ENCODE measurements at regions not wholly inside any gene's neighbourhood (a gene's known extent, or its start where the extent isn't known, plus 50 kb on each side); places are given as distances from the start of the nearest gene placed in this dataset.

DNA sequence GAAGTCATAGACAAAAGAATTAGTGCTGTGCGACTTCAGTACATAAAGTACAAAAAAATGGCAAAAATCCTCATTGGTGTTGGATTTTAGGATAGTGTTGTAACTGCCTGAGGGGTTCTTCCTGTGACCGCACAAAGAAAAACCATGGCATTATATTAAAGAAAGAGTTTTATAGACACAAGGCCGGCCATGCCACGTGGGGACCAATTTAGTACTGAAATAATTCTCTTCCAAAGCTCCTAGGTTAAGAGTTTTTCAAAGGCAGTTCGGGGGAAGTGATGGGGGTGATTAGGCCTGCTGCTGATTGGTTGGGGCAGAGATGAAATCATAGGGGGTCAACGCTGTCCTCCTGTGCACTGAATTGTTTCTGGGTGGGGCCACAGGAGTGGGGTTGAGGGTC lies 150.9 kb upstream of the EEA1 start:
- H3K36me3 ChIP-seq: no peaks in the 10 kb centered on the region
- no peaks in the 10 kb centered on the region for H3K4me1 ChIP-seq
- DNase-seq (no peak), ATAC-seq (no peak)
- intact Hi-C loops (cut with DNase I): no loop called here
- no peaks in the 10 kb centered on the region for H3K27me3 ChIP-seq
- H3K4me3 ChIP-seq: no peak overlapping the region
- TF ChIP-seq CTCF (IDR thresholded peaks at IDR 0.05): no peak
- H3K27ac ChIP-seq: no peak overlapping the region
- no peaks in the 10 kb centered on the region for H3K9me3 ChIP-seq

GRCh38 chr12:93080452-93080851 lies 151.4 kb upstream of the EEA1 start:
- no peaks in the 10 kb centered on the region for H3K36me3 ChIP-seq
- no peak for DNase-seq
- intact Hi-C loops (cut with DNase I): no loop called here
- H3K4me1 ChIP-seq: no peaks in the 10 kb centered on the region
- no peak for ATAC-seq
- TF ChIP-seq CTCF (IDR thresholded peaks at IDR 0.05): no peak
- no peak overlapping the region for H3K4me3 ChIP-seq
- no peaks in the 10 kb centered on the region for H3K27me3 ChIP-seq
- no peaks in the 10 kb centered on the region for H3K9me3 ChIP-seq
- H3K27ac ChIP-seq: no peak overlapping the region

DNA sequence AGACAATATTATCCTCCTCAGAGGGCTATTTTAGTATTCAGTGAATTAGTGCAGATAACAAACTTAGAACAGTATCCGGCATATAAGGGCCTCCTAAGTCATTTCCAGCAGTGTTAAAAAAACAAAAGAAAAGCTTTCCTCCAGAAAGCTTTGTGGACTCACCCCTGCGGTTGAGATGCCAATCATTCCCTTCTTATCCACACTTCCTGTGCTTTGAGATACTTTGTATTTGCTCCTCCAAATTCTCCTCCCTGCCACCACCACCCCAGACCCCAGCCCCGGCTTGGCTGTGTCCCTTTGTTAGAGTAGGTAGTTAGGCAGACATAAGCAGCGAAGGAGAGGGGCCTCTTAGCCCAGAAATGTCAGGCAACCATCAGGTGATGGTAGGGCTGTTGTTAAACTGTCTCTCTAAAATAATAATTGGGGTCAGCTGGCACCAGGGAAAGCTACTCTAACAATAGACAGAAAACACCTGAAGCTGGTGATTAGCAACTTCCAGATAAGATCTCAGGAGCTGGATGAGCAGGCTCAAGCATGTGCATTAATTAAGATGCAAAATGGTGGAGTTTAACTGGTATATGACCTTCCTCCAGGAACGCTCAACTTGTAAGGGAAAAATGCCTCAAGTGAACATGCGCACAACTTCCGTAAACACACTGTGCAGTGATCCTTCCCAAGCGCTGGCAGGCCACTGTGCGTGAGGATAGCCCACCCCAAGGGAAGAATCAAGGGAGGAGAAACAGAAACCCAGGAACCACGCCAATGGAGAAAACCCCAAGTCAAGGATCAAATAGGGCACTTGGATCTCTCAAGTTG lies 152.1 kb upstream of the EEA1 start:
- ATAC-seq (no peak), DNase-seq (no peak)
- Histone ChIP-seq H3K27ac (no peak overlapping the region), H3K4me1 (no peaks in the 10 kb centered on the region), H3K36me3 (no peaks in the 10 kb centered on the region), H3K4me3 (no peak overlapping the region), H3K27me3 (no peaks in the 10 kb centered on the region), H3K9me3 (no peaks in the 10 kb centered on the region)
- intact Hi-C loops (cut with DNase I): no loop called here
- no peak for TF ChIP-seq CTCF (IDR thresholded peaks at IDR 0.05)

- H3K4me3 ChIP-seq: no peak overlapping the region
- no peak overlapping the region for H3K27ac ChIP-seq
- intact Hi-C loops (cut with DNase I): no loop called here
- no peak for ATAC-seq
- DNase-seq: no peak
- no peaks in the 10 kb centered on the region for H3K36me3 ChIP-seq
- no peaks in the 10 kb centered on the region for H3K9me3 ChIP-seq
- H3K4me1 ChIP-seq: no peaks in the 10 kb centered on the region
- H3K27me3 ChIP-seq: no peaks in the 10 kb centered on the region
- no peak for TF ChIP-seq CTCF (IDR thresholded peaks at IDR 0.05)
Measured at GRCh38 chr12:93081810-93082165, 152.7 kb upstream of the EEA1 start.

DNA sequence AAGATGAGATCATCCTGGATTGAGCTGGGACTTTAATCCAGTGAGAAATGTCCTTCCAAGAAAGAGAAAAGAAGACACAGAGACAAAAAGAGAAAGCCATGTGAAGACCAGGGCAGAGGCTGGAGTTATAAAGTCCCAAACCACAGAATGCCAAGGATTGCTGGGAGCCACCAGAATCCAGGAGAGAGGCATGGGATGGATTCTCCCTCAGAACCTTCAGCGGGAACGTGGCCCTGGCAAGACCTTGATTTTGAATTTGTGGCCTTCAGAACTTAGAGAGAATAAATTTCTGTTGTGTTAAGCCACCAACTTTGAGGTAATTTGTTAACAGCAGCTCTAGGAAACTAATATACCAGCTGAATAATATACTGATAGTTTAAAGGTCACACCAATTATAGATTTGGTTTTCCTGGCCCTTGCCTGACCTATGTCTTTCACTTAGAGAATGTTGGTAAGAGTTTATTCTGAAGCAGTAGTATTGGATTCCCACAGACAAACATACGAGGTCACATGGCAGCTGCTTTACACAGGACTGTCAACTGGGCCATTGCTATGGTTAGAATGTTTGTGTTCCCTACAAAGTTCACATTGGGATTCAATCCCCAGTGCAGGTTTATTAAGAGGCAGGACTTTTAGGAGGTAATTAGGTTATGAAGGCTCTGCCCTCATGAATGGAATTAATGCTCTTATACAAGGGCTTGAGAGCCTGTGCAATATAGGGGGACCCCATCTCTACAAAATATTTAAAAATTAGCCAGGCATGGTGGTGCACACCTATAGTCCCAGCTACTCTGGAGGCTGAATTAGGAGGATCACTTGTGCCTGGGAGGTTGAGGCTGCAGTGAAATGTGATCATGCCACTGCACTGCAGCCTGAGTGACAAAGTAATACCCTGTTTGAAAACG lies 156.5 kb upstream of the EEA1 start:
- intact Hi-C loops (cut with DNase I): no loop called here
- Histone ChIP-seq H3K9me3 (no peaks in the 10 kb centered on the region), H3K4me3 (no peak overlapping the region), H3K36me3 (no peaks in the 10 kb centered on the region), H3K27ac (no peak overlapping the region), H3K27me3 (no peaks in the 10 kb centered on the region), H3K4me1 (no peaks in the 10 kb centered on the region)
- TF ChIP-seq CTCF (IDR thresholded peaks at IDR 0.05): no peak
- no peak for ATAC-seq
- no peak for DNase-seq

All from upper lobe of right lung (tissue), 1 donor.